LNCAP (cell line): ENCODE measurements at regions not wholly inside any gene's neighbourhood (a gene's known extent, or its start where the extent isn't known, plus 50 kb on each side); places are given as distances from the start of the nearest gene placed in this dataset.

ENCODE experiments used
- CTCF ChIP-seq: fragments of 450-650 bp; IDR thresholded peaks from 2 replicates; pipeline ENCODE4 v1.5.1; 2017; ENCODE audit warnings: mild to moderate bottlenecking

- no peak for TF ChIP-seq CTCF
These were observed 538.2 kb upstream of the SEMA3D start for GRCh38 chr7:85725026-85725425.

GRCh38 chr7:85719981-85720953 is 533.4 kb upstream of the SEMA3D start:
- no peak for TF ChIP-seq CTCF

GRCh38 chr7:85716353-85716752 is 529.5 kb upstream of the SEMA3D start:
- TF ChIP-seq CTCF = no peak

GRCh38 chr7:85714951-85715350 is 528.1 kb upstream of the SEMA3D start:
- TF ChIP-seq CTCF = no peak

GRCh38 chr7:85714043-85714578 is 527.3 kb upstream of the SEMA3D start:
- no peak for TF ChIP-seq CTCF

- no peak for TF ChIP-seq CTCF
These were observed 526.3 kb upstream of the SEMA3D start for GRCh38 chr7:85713171-85713570.

GRCh38 chr7:85711894-85712293 is 525.0 kb upstream of the SEMA3D start:
- no peak for TF ChIP-seq CTCF
